Activated T-cell treated with anti-CD3 and anti-CD28 coated beads for 48 hours (primary cell): ENCODE measurements at regions not wholly inside any gene's neighbourhood (a gene's known extent, or its start where the extent isn't known, plus 50 kb on each side); places are given as distances from the start of the nearest gene placed in this dataset.
"Not testable (repeated sequence)": the region's sequence is repeated elsewhere in the genome, so short reads cannot be mapped to it uniquely, and the experiment has no call there.

Experiments used
- DNase-seq: peaks from one replicate; pipeline ENCODE4 v3.0.0-alpha.2; 2020; ENCODE audit warnings: low read depth

DNA sequence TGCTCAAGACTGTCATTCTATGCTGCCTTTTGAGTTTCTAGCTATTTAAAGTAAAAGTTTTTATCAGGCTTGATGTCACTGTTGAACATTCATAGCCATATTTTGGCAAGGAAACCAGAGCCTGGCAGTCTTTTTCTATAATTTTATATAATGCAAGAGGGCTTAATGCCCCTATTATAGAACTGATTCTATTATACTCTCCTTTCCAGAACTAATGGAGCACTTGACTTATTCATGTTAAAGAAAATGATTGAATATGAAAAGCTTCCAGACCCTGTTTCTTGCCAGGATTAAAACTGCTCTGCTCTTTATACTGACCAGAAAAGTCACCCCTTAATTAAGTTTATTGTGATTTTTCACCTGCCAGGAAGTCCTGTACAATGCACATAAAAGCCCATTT is 337.6 kb upstream of the CHRM2 start:
- no peak for DNase-seq

DNA sequence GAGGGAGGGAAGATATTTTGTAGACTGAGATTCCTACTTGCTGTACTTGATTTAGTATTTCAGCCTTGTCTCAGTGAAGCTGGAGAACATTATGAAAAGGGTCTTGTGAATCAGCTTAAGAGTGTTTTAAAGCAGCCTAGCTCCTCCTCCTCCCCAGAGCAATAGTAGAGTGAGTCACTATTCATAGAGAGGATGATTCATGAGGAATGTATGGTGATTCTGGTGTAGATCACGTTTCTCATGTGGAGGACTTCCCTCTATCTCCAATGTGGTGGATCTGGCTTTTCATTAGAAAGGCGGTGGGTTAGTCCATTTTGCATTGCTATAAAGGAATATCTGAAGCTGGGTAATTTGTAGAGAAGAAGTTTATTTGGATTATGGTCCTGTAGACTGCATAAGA is 340.1 kb upstream of the CHRM2 start:
- DNase-seq: no peak

GRCh38 chr7:136527554-136527953 is 340.9 kb upstream of the CHRM2 start:
- no peak for DNase-seq

DNA sequence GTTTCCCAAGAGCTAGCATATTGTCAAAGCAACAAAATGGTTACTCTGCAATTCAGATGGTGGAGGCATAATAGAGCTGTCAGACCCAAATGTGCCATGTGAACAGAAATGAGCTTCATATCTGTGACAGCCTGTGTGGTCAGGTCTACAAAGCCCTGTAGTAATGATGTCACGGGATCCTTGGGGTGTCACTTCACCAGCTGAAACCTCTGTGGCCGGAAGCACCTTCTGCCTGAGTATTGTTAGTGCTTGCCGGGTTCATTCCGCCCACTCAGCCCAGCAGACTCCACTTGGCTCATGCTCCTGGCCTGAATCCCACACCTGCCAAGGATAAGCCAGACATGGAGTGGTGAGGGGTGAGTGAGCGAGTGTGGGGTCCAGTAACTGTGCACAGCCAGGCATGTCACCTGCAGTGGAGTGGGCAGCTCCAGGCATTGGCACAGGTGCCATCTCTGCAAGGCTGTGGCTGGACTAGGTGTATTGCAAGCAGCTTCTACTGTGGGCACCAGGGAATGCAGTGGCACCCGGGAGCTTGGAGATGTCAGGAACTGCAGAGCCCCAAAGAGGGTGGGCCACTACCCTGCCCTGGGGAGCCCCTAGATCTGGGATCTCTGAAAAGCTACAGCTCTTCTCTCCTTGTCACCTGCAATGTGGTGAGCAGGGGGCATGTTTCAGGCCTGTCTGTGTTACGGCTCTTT is 341.9 kb upstream of the CHRM2 start:
- DNase-seq: no peak

DNA sequence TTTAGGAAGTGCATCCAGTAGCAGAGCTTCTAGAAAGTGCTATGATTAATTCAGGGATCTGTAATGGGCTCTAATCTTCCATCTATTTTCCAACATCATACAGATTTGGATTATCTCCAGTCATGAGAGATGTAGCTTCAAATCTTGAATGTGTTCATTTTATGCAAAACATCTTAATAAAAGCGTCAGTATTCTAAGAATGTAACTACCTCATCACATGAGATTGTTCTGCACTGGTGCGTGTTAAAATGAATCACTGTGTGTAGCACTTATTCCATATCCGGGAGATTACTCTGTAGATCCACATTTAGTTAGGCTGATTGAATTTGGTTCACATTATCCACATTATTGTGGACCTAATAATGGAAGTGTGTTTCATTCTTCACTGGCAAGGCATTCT is 344.9 kb upstream of the CHRM2 start:
- DNase-seq: no peak

GRCh38 chr7:136517971-136518370 is 350.5 kb upstream of the CHRM2 start:
- no peak for DNase-seq

DNA sequence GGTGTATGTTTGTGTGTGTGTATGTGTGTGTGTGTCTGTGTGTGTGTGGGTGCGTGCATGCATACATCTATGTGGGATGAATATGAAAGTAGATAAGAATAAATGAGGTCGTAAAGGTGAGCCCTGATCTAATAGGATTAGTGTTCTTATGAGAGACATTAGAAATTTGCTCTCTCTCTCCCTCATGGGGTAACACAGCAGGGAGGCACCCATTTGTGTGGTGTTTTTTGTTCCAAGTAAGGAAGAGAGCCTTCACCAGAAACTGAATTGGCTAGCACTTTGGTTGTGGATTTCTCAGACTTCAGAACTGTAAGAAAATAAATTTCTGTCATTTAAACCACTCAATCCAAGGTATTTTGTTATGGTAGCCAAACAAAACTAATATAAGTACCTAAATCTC is 353.7 kb upstream of the CHRM2 start:
- no peak for DNase-seq

GRCh38 chr7:136513744-136514143 is 354.7 kb upstream of the CHRM2 start:
- DNase-seq: no peak

- DNase-seq: no peak
Measured at GRCh38 chr7:136509466-136509865, 359.0 kb upstream of the CHRM2 start.

GRCh38 chr7:136502162-136502561 is 366.3 kb upstream of the CHRM2 start:
- DNase-seq: no peak

- no peak for DNase-seq
Measured at GRCh38 chr7:136501151-136501550, 367.3 kb upstream of the CHRM2 start.

- DNase-seq: no peak
Measured at GRCh38 chr7:136496551-136496950, 371.9 kb upstream of the CHRM2 start.

DNA sequence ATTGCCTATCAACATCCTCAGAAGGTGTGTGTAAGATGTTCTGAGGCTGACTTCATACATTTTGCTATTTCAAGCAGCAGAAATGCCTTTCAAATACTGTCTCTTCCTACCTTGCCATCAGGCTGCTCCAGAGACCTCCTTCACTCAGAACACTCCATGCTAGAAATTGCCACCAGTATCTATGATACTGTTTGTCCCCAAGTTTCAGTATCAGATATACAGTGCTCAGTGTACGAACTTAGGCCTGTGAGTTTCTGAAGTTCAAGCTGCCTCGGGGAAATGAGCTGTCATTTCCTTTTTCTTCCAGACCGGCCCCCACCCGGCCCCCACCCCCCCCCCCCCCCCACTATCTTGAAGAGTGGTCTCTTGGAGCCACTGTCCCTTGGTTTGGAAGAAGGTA is 373.4 kb upstream of the CHRM2 start:
- no peak for DNase-seq

GRCh38 chr7:136492366-136492765 is 376.1 kb upstream of the CHRM2 start:
- no peak for DNase-seq

DNA sequence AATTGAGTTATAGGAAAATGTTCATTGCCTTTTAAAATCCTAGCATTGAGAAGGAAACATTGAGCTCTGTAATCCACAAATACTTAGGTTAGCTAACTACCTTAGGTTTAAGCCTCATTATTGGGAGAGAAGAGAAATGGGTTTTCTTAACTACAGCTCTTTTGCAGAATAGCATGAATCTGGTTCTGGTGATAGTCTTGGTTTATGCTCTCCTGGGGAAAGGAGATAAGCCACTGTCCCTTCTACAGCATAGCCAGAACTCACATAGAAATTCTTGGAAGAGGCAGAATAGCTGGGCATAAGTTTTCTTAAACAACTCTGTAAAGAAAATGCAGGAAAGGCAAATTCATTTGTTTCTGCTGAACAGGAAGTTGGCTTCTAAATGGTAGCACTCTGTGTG is 378.6 kb upstream of the CHRM2 start:
- DNase-seq: no peak

DNA sequence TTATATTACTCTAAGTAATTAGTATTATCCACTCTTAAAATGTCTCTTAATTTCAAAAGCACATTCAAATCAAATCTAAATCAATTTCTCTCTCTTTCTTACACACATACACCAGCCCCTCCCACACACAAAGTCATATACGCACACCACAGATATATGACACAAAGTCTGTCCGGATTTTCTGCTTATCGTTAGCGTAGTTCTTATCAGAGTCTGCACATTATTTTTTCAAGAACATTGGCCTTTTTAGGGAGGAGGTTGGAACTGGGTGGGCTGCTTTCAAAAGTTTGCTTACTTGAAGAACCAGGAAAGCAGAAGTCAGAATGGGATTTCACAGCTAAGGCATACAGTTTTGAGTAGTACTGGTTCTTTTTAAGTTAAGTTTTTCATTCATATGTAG is 387.6 kb upstream of the CHRM2 start:
- no peak for DNase-seq

- DNase-seq: no peak
Measured at GRCh38 chr7:136479922-136480321, 388.5 kb upstream of the CHRM2 start.

DNA sequence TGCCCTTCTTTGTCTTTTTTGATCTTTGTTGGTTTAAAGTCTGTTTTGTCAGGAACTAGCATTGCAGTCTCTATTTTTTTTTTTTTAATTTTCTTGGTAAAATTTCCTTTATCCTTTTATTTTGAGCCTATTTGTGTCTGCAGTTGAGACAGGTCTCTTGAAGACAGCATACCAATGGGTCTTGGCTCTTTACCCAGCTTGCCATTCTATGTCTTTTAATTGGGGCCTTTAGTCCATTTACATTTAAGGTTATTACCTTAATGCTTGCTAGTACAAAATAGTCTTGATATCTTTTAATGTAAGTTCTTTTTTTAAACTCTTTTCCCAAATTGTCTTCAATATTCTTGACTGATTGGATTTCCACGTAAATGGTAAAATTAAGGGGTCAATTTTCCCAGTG is 398.3 kb upstream of the CHRM2 start:
- no peak for DNase-seq

DNA sequence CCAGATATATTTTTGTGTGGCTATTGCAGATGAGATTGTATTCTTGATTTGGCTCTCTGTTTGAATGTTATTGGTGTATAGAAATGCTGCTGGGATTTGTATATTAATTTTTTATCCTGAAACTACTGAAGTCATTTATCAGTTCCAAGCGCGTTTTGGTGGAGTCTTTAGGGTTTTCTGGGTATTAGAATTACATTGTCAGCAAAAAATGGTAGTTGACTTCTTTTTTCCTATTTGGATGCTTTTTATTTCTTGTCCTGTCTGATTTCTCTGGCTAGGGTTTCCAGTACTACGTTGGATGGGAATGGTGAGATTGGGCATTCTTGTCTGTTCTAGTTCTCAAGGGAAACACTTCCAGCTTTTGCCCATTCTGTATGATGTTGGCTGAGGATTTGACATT is 415.5 kb upstream of the CHRM2 start:
- DNase-seq: no peak

DNA sequence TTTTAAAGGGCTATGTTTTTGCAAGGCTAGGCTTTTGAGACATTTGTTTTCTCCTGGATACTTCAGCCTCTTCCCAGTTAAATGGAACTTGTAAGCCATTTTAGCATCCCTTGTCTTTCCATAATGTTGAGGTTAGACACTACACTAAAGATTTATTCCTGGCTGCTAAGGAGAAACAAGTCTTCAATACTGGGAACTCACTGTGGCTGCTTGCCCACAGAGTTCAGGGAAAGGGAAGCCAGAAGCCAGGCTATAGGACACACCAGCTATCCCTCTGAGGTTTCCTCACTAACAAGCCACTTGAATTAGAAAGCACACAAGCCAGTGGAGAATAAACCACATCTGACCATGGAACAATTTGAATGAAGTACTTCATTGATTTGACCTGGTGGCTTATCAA is 421.7 kb upstream of the CHRM2 start:
- DNase-seq: no peak

GRCh38 chr7:136441835-136442234 is 426.6 kb upstream of the CHRM2 start:
- no peak for DNase-seq

- not testable (repeated sequence) for DNase-seq
Measured at GRCh38 chr7:136431736-136432135, 436.7 kb upstream of the CHRM2 start.

GRCh38 chr7:136424058-136424457 is 444.4 kb upstream of the CHRM2 start:
- no peak for DNase-seq

GRCh38 chr7:136419740-136420139 is 442.6 kb upstream of the MTPN start:
- DNase-seq: not testable (repeated sequence)

DNA sequence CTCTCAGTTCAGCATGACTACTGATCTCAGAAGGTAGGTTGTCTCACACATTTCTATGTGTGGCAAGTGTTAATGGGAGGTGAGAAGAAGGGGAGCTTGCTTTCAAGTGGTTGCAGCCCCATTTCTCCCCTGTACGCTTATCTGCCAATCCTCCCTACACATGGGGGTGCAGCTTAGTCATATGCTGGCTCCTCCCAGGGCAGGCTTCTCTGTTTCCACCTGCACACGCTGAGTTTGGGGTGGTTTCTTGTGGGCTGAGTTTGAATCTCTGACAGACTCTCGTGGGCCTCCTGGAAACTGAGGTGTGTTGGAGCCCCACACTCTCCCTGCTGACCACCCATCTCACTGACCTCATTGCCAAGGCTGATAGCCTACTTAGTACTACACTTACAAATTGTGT is 435.8 kb upstream of the MTPN start:
- DNase-seq: no peak
